Suprapubic skin (tissue), 3 donors: ENCODE measurements at regions not wholly inside any gene's neighbourhood (a gene's known extent, or its start where the extent isn't known, plus 50 kb on each side); places are given as distances from the start of the nearest gene placed in this dataset.

Experiments used
- CTCF ChIP-seq, 2 donors: fragments of 200-600 bp in 1 of 2; fragments of 450-650 bp in 1 of 2; sonication (generic) in 1 of 2; IDR thresholded peaks; one replicate each; pipeline ENCODE4 v1.5.1; 2016 to 2019; ENCODE audit warnings: antibody characterized with exemption in 2 of 2, mild to moderate bottlenecking in 1 of 2, moderate library complexity in 1 of 2
- POLR2AphosphoS5 ChIP-seq, 3 donors: sonication (generic); formaldehyde crosslinking; IDR thresholded peaks; one replicate each; pipeline ENCODE4 v1.6.1; 2017; ENCODE audit warnings: antibody characterized with exemption in 3 of 3

- no peak for TF ChIP-seq CTCF (IDR thresholded peaks at IDR 0.05)
- TF ChIP-seq POLR2AphosphoS5 (IDR thresholded peaks at IDR 0.05), result no peak
Observed at GRCh38 chr9:119652931-119653330, 283.7 kb upstream of the BRINP1 start.
